ENCODE measurements at regions not wholly inside any gene's neighbourhood (a gene's known extent, or its start where the extent isn't known, plus 50 kb on each side); places are given as distances from the start of the nearest gene placed in this dataset.

GRCh38 chr16:7227229-7227721 lies 105.4 kb upstream of the RBFOX1 start:
- no peaks in the 10 kb centered on the region for H3K36me3 ChIP-seq (replicated peaks; ENCODE audit: low read depth, low read length)
- H2AFZ ChIP-seq (ENCODE audit: low read depth, low read length): no peak overlapping the region
- H3K4me3 ChIP-seq (ENCODE audit: low read length): no peak overlapping the region
- no peak overlapping the region for H3K4me2 ChIP-seq (ENCODE audit: low read length)
- H3K4me1 ChIP-seq (ENCODE audit: low read length): no peaks in the 10 kb centered on the region
- H3K79me2 ChIP-seq (ENCODE audit: low read length): no peaks in the 10 kb centered on the region
- no peak overlapping the region for H3K9ac ChIP-seq (ENCODE audit: low read length)
- H4K20me1 ChIP-seq (ENCODE audit: insufficient read depth, low read length): no peaks in the 10 kb centered on the region
- H3K27me3 ChIP-seq (ENCODE audit: low read depth, low read length): no peaks in the 10 kb centered on the region
- H3K9me3 ChIP-seq (ENCODE audit: insufficient read depth, low read length): no peaks in the 10 kb centered on the region
- TF ChIP-seq CTCF (IDR thresholded peaks at IDR 0.05; ENCODE audit: low read depth, low read length) (no peak), EZH2phosphoT487 (IDR thresholded peaks at IDR 0.05; ENCODE audit: low read depth) (no peak)
- H3K27ac ChIP-seq (ENCODE audit: low read length): no peak overlapping the region

GRCh38 chr16:7221157-7221556 lies 111.5 kb upstream of the RBFOX1 start:
- H4K20me1 ChIP-seq (ENCODE audit: insufficient read depth, low read length): no peaks in the 10 kb centered on the region

GRCh38 chr16:7218936-7219335 lies 113.7 kb upstream of the RBFOX1 start:
- Histone ChIP-seq H3K79me2 (ENCODE audit: low read length) (no peaks in the 10 kb centered on the region), H3K9ac (ENCODE audit: low read length) (no peak overlapping the region), H3K27ac (ENCODE audit: low read length) (no peak overlapping the region), H3K36me3 (replicated peaks; ENCODE audit: low read depth, low read length) (no peaks in the 10 kb centered on the region), H3K9me3 (ENCODE audit: insufficient read depth, low read length) (no peaks in the 10 kb centered on the region), H3K4me2 (ENCODE audit: low read length) (no peak overlapping the region), H2AFZ (ENCODE audit: low read depth, low read length) (no peak overlapping the region), H4K20me1 (ENCODE audit: insufficient read depth, low read length) (no peaks in the 10 kb centered on the region), H3K4me3 (ENCODE audit: low read length) (no peak overlapping the region), H3K4me1 (ENCODE audit: low read length) (no peaks in the 10 kb centered on the region), H3K27me3 (ENCODE audit: low read depth, low read length) (no peaks in the 10 kb centered on the region)
- no peak for TF ChIP-seq EZH2phosphoT487 (IDR thresholded peaks at IDR 0.05; ENCODE audit: low read depth)
- TF ChIP-seq CTCF (IDR thresholded peaks at IDR 0.05; ENCODE audit: low read depth, low read length): no peak

More at GRCh38 chr16:7221157-7221556, 111.5 kb upstream of the RBFOX1 start:
- no peaks in the 10 kb centered on the region for H3K4me1 ChIP-seq (ENCODE audit: low read length)
- no peak overlapping the region for H3K9ac ChIP-seq (ENCODE audit: low read length)
- no peaks in the 10 kb centered on the region for H3K36me3 ChIP-seq (replicated peaks; ENCODE audit: low read depth, low read length)
- H3K27me3 ChIP-seq (ENCODE audit: low read depth, low read length): no peaks in the 10 kb centered on the region
- no peaks in the 10 kb centered on the region for H3K79me2 ChIP-seq (ENCODE audit: low read length)
- no peak overlapping the region for H3K4me3 ChIP-seq (ENCODE audit: low read length)
- no peak overlapping the region for H2AFZ ChIP-seq (ENCODE audit: low read depth, low read length)
- no peak overlapping the region for H3K27ac ChIP-seq (ENCODE audit: low read length)
- no peak overlapping the region for H3K4me2 ChIP-seq (ENCODE audit: low read length)
- no peaks in the 10 kb centered on the region for H3K9me3 ChIP-seq (ENCODE audit: insufficient read depth, low read length)
- TF ChIP-seq EZH2phosphoT487 (IDR thresholded peaks at IDR 0.05; ENCODE audit: low read depth) (no peak), CTCF (IDR thresholded peaks at IDR 0.05; ENCODE audit: low read depth, low read length) (no peak)

- Histone ChIP-seq H3K27ac (ENCODE audit: low read length) (no peak overlapping the region), H3K4me1 (ENCODE audit: low read length) (no peaks in the 10 kb centered on the region), H3K79me2 (ENCODE audit: low read length) (no peaks in the 10 kb centered on the region), H3K36me3 (replicated peaks; ENCODE audit: low read depth, low read length) (no peaks in the 10 kb centered on the region), H3K9me3 (ENCODE audit: insufficient read depth, low read length) (no peaks in the 10 kb centered on the region), H2AFZ (ENCODE audit: low read depth, low read length) (no peak overlapping the region), H3K4me2 (ENCODE audit: low read length) (no peak overlapping the region), H4K20me1 (ENCODE audit: insufficient read depth, low read length) (no peaks in the 10 kb centered on the region), H3K4me3 (ENCODE audit: low read length) (no peak overlapping the region), H3K9ac (ENCODE audit: low read length) (no peak overlapping the region), H3K27me3 (ENCODE audit: low read depth, low read length) (no peaks in the 10 kb centered on the region)
- TF ChIP-seq CTCF (IDR thresholded peaks at IDR 0.05; ENCODE audit: low read depth, low read length): no peak
- no peak for TF ChIP-seq EZH2phosphoT487 (IDR thresholded peaks at IDR 0.05; ENCODE audit: low read depth)
These were observed 114.8 kb upstream of the RBFOX1 start for GRCh38 chr16:7217797-7218196.
